HUES6 (cell line): ENCODE measurements at regions not wholly inside any gene's neighbourhood (a gene's known extent, or its start where the extent isn't known, plus 50 kb on each side); places are given as distances from the start of the nearest gene placed in this dataset.
"Not testable (repeated sequence)": the region's sequence is repeated elsewhere in the genome, so short reads cannot be mapped to it uniquely, and the experiment has no call there.

Source experiments
- H3K27ac ChIP-seq: 2 replicates; pipeline ENCODE4 v1.7.0; 2013; ENCODE audit warnings: low read depth, mild to moderate bottlenecking, low read length, inconsistent platforms
- H3K27me3 ChIP-seq: 2 replicates; pipeline ENCODE4 v1.6.1; 2013; ENCODE audit warnings: low read length; ENCODE audit not compliant: control insufficient read depth, insufficient read depth
- H3K36me3 ChIP-seq: 2 replicates; pipeline ENCODE4 v1.6.1; 2013; ENCODE audit warnings: low read length; ENCODE audit not compliant: control insufficient read depth, insufficient read depth
- H3K4me1 ChIP-seq: 2 replicates; pipeline ENCODE4 v1.6.1; 2013; ENCODE audit warnings: low read length; ENCODE audit not compliant: control insufficient read depth, insufficient read depth
- H3K4me3 ChIP-seq: 2 replicates; pipeline ENCODE4 v1.5.1; 2013; ENCODE audit warnings: low read depth, low read length
- H3K9ac ChIP-seq: one replicate; pipeline ENCODE4 v1.6.1; 2013; ENCODE audit warnings: mild to moderate bottlenecking, low read length
- H3K9me3 ChIP-seq: 2 replicates; pipeline ENCODE4 v1.6.1; 2013; ENCODE audit warnings: low read depth, low read length; ENCODE audit not compliant: control insufficient read depth, insufficient read depth

- H3K27me3 ChIP-seq: no peaks in the 10 kb centered on the region
- H3K4me3 ChIP-seq: no peak overlapping the region
- no peak overlapping the region for H3K9ac ChIP-seq
- H3K4me1 ChIP-seq: no peaks in the 10 kb centered on the region
- peaks cover 5% of the 10 kb centered on the region; the same call in 1 of the 2 replicates for H3K9me3 ChIP-seq
- H3K36me3 ChIP-seq: no peaks in the 10 kb centered on the region
- H3K27ac ChIP-seq: no peak overlapping the region
Observed at GRCh38 chr10:9056521-9056920, 1002.0 kb downstream of the GATA3 start.

- H3K27ac ChIP-seq, H3K27me3 ChIP-seq, H3K9me3 ChIP-seq, H3K4me3 ChIP-seq, H3K4me1 ChIP-seq, H3K9ac ChIP-seq, H3K36me3 ChIP-seq: not testable (repeated sequence)
Observed at GRCh38 chr10:9057293-9057692, 1002.8 kb downstream of the GATA3 start.

GRCh38 chr10:9060314-9060713, 1005.8 kb downstream of the GATA3 start:
- Histone ChIP-seq H3K27me3 (no peaks in the 10 kb centered on the region), H3K36me3 (no peaks in the 10 kb centered on the region), H3K4me1 (no peaks in the 10 kb centered on the region), H3K4me3 (no peak overlapping the region), H3K9me3 (peaks cover 5% of the 10 kb centered on the region; the same call in 1 of the 2 replicates), H3K27ac (no peak overlapping the region), H3K9ac (no peak overlapping the region)

- Histone ChIP-seq H3K27ac (no peak overlapping the region), H3K36me3 (no peaks in the 10 kb centered on the region), H3K27me3 (no peaks in the 10 kb centered on the region), H3K9ac (no peak overlapping the region), H3K4me3 (no peak overlapping the region), H3K9me3 (no peaks in the 10 kb centered on the region), H3K4me1 (no peaks in the 10 kb centered on the region)
Observed at GRCh38 chr10:9061871-9062270, 1007.4 kb downstream of the GATA3 start.

- Histone ChIP-seq H3K9me3 (no peaks in the 10 kb centered on the region), H3K4me3 (no peak overlapping the region), H3K27ac (no peak overlapping the region)
Observed at GRCh38 chr10:9066152-9066551, 1011.7 kb downstream of the GATA3 start.

GRCh38 chr10:9068003-9068402, 1013.5 kb downstream of the GATA3 start:
- Histone ChIP-seq H3K36me3 (no peaks in the 10 kb centered on the region), H3K4me1 (no peaks in the 10 kb centered on the region), H3K27me3 (no peaks in the 10 kb centered on the region), H3K9ac (no peak overlapping the region), H3K9me3 (no peaks in the 10 kb centered on the region), H3K4me3 (no peak overlapping the region), H3K27ac (no peak overlapping the region)

More at GRCh38 chr10:9066152-9066551, 1011.7 kb downstream of the GATA3 start:
- no peak overlapping the region for H3K9ac ChIP-seq
- no peaks in the 10 kb centered on the region for H3K36me3 ChIP-seq
- H3K4me1 ChIP-seq: no peaks in the 10 kb centered on the region
- no peaks in the 10 kb centered on the region for H3K27me3 ChIP-seq

- Histone ChIP-seq H3K9me3 (no peaks in the 10 kb centered on the region), H3K4me1 (no peaks in the 10 kb centered on the region), H3K27ac (no peak overlapping the region), H3K36me3 (no peaks in the 10 kb centered on the region), H3K9ac (no peak overlapping the region), H3K27me3 (no peaks in the 10 kb centered on the region), H3K4me3 (no peak overlapping the region)
Observed at GRCh38 chr10:9069136-9069535, 1014.6 kb downstream of the GATA3 start.

- no peaks in the 10 kb centered on the region for H3K4me1 ChIP-seq
- H3K27me3 ChIP-seq: no peaks in the 10 kb centered on the region
- no peak overlapping the region for H3K27ac ChIP-seq
- H3K9ac ChIP-seq: no peak overlapping the region
- no peak overlapping the region for H3K4me3 ChIP-seq
- no peaks in the 10 kb centered on the region for H3K9me3 ChIP-seq
- no peaks in the 10 kb centered on the region for H3K36me3 ChIP-seq
Observed at GRCh38 chr10:9075420-9075819, 1020.9 kb downstream of the GATA3 start.

- Histone ChIP-seq H3K27me3 (no peaks in the 10 kb centered on the region), H3K36me3 (no peaks in the 10 kb centered on the region), H3K4me1 (no peaks in the 10 kb centered on the region), H3K9me3 (no peaks in the 10 kb centered on the region), H3K27ac (no peak overlapping the region), H3K4me3 (no peak overlapping the region), H3K9ac (no peak overlapping the region)
Observed at GRCh38 chr10:9076066-9076465, 1021.6 kb downstream of the GATA3 start.

- Histone ChIP-seq H3K27ac (no peak overlapping the region; the same call in 1 of the 2 replicates), H3K4me1 (no peaks in the 10 kb centered on the region), H3K27me3 (no peaks in the 10 kb centered on the region), H3K4me3 (no peak overlapping the region), H3K9me3 (no peaks in the 10 kb centered on the region), H3K9ac (no peak overlapping the region), H3K36me3 (no peaks in the 10 kb centered on the region)
Observed at GRCh38 chr10:9081253-9081652, 1026.8 kb downstream of the GATA3 start.

- no peaks in the 10 kb centered on the region for H3K9me3 ChIP-seq
- peaks cover 3% of the 10 kb centered on the region; the same call in 1 of the 2 replicates for H3K27me3 ChIP-seq
- no peak overlapping the region for H3K27ac ChIP-seq
- H3K36me3 ChIP-seq: no peaks in the 10 kb centered on the region
- no peak overlapping the region for H3K4me3 ChIP-seq
- H3K9ac ChIP-seq: no peak overlapping the region
- no peaks in the 10 kb centered on the region for H3K4me1 ChIP-seq
Observed at GRCh38 chr10:9081961-9082360, 1027.5 kb downstream of the GATA3 start.

- no peaks in the 10 kb centered on the region for H3K9me3 ChIP-seq
- H3K27me3 ChIP-seq: peaks cover 72% of the 10 kb centered on the region
- H3K4me1 ChIP-seq: no peaks in the 10 kb centered on the region
- no peak overlapping the region for H3K9ac ChIP-seq
- no peaks in the 10 kb centered on the region for H3K36me3 ChIP-seq
- no peak overlapping the region for H3K4me3 ChIP-seq
- no peak overlapping the region for H3K27ac ChIP-seq
Observed at GRCh38 chr10:9091530-9092093, 1037.1 kb downstream of the GATA3 start.
